ENCODE measurements at regions not wholly inside any gene's neighbourhood (a gene's known extent, or its start where the extent isn't known, plus 50 kb on each side); places are given as distances from the start of the nearest gene placed in this dataset.

- FAIRE-seq (no peak), DNase-seq (no peak)
- Histone ChIP-seq H3K27me3 (ENCODE audit: control insufficient read depth, insufficient read depth, low read length) (no peaks in the 10 kb centered on the region), H3K9me3 (ENCODE audit: control insufficient read depth in 2 of 3, insufficient read depth in 1 of 3, low read length in 3 of 3) (no peaks in the 10 kb centered on the region), H3K36me3 (ENCODE audit: control insufficient read depth in 2 of 3, insufficient read depth in 3 of 3, low read length in 3 of 3) (no peaks in the 10 kb centered on the region), H3K4me3 (ENCODE audit: low read length in 3 of 3) (no peak overlapping the region), H3K4me1 (ENCODE audit: control insufficient read depth in 2 of 3, insufficient read depth in 2 of 3, low read depth in 1 of 3, low read length in 3 of 3) (no peaks in the 10 kb centered on the region), H3K27ac (ENCODE audit: low read depth in 2 of 2, low read length in 2 of 2) (no peak overlapping the region), H3K9ac (ENCODE audit: low read length in 3 of 3) (no peak overlapping the region)
- intact Hi-C loops (cut with DNase I) = no loop called here
- no peak for TF ChIP-seq CTCF (IDR thresholded peaks at IDR 0.05; ENCODE audit: borderline replicate concordance, extremely low read depth, insufficient read depth)
Observed at GRCh38 chrX:138534410-138534809, 177.1 kb downstream of the FGF13 start.

GRCh38 chrX:138519296-138519695 lies 192.2 kb downstream of the FGF13 start:
- intact Hi-C loops (cut with DNase I) = no loop called here
- DNase-seq = peak in 4 of 5 donors; percentile 33 to 86 (median 60)
- H3K36me3 ChIP-seq (ENCODE audit: control insufficient read depth in 2 of 3, insufficient read depth in 3 of 3, low read length in 3 of 3) = no peaks in the 10 kb centered on the region
- H3K27me3 ChIP-seq (ENCODE audit: control insufficient read depth, insufficient read depth, low read length) = no peaks in the 10 kb centered on the region
- no peak overlapping the region for H3K27ac ChIP-seq (ENCODE audit: low read depth in 2 of 2, low read length in 2 of 2)
- H3K4me1 ChIP-seq (ENCODE audit: control insufficient read depth in 2 of 3, insufficient read depth in 2 of 3, low read depth in 1 of 3, low read length in 3 of 3) = no peaks in the 10 kb centered on the region
- FAIRE-seq = no peak
- H3K4me3 ChIP-seq (ENCODE audit: low read length in 3 of 3) = no peak overlapping the region
- H3K9me3 ChIP-seq (ENCODE audit: control insufficient read depth in 2 of 3, insufficient read depth in 1 of 3, low read length in 3 of 3) = no peaks in the 10 kb centered on the region
- no peak for TF ChIP-seq CTCF (IDR thresholded peaks at IDR 0.05; ENCODE audit: borderline replicate concordance, extremely low read depth, insufficient read depth)
- H3K9ac ChIP-seq (ENCODE audit: low read length in 3 of 3) = no peak overlapping the region

GRCh38 chrX:138504273-138504672 lies 207.2 kb downstream of the FGF13 start:
- Histone ChIP-seq H3K36me3 (ENCODE audit: control insufficient read depth in 2 of 3, insufficient read depth in 3 of 3, low read length in 3 of 3) (no peaks in the 10 kb centered on the region), H3K4me1 (ENCODE audit: control insufficient read depth in 2 of 3, insufficient read depth in 2 of 3, low read depth in 1 of 3, low read length in 3 of 3) (no peaks in the 10 kb centered on the region), H3K9me3 (ENCODE audit: control insufficient read depth in 2 of 3, insufficient read depth in 1 of 3, low read length in 3 of 3) (no peaks in the 10 kb centered on the region), H3K9ac (ENCODE audit: low read length in 3 of 3) (no peak overlapping the region), H3K27me3 (ENCODE audit: control insufficient read depth, insufficient read depth, low read length) (no peaks in the 10 kb centered on the region), H3K4me3 (ENCODE audit: low read length in 3 of 3) (no peak overlapping the region), H3K27ac (ENCODE audit: low read depth in 2 of 2, low read length in 2 of 2) (no peak overlapping the region)
- no peak for TF ChIP-seq CTCF (IDR thresholded peaks at IDR 0.05; ENCODE audit: borderline replicate concordance, extremely low read depth, insufficient read depth)
- FAIRE-seq = no peak
- DNase-seq = no peak
- intact Hi-C loops (cut with DNase I) = no loop called here

GRCh38 chrX:138492371-138492770 lies 219.1 kb downstream of the FGF13 start:
- H3K4me1 ChIP-seq (ENCODE audit: control insufficient read depth in 2 of 3, insufficient read depth in 2 of 3, low read depth in 1 of 3, low read length in 3 of 3) = no peaks in the 10 kb centered on the region
- no peaks in the 10 kb centered on the region for H3K9me3 ChIP-seq (ENCODE audit: control insufficient read depth in 2 of 3, insufficient read depth in 1 of 3, low read length in 3 of 3)
- H3K27me3 ChIP-seq (ENCODE audit: control insufficient read depth, insufficient read depth, low read length) = no peaks in the 10 kb centered on the region
- DNase-seq = no peak
- no peak overlapping the region for H3K27ac ChIP-seq (ENCODE audit: low read depth in 2 of 2, low read length in 2 of 2)
- no peak overlapping the region for H3K9ac ChIP-seq (ENCODE audit: low read length in 3 of 3)
- no peak overlapping the region for H3K4me3 ChIP-seq (ENCODE audit: low read length in 3 of 3)
- TF ChIP-seq CTCF (IDR thresholded peaks at IDR 0.05; ENCODE audit: borderline replicate concordance, extremely low read depth, insufficient read depth) = no peak
- intact Hi-C loops (cut with DNase I) = no loop called here
- no peaks in the 10 kb centered on the region for H3K36me3 ChIP-seq (ENCODE audit: control insufficient read depth in 2 of 3, insufficient read depth in 3 of 3, low read length in 3 of 3)
- FAIRE-seq = no peak

All from kidney (tissue), 13 donors.